HCT116 (cell line): ENCODE measurements at regions not wholly inside any gene's neighbourhood (a gene's known extent, or its start where the extent isn't known, plus 50 kb on each side); places are given as distances from the start of the nearest gene placed in this dataset.

Experiments
- CBX3 ChIP-seq: IDR thresholded peaks from 2 replicates; pipeline ENCODE4 v1.6.1; 2012; ENCODE audit warnings: low read depth
- CEBPB ChIP-seq: IDR thresholded peaks from 2 replicates; pipeline ENCODE4 v1.6.1; 2012; ENCODE audit warnings: low read depth
- CTCF ChIP-seq, 3 experiments: fragments of 200-600 bp in 1 of 3; sonication (generic) in 1 of 3; IDR thresholded peaks in 2 of 3; conservative IDR thresholded peaks in 1 of 3; 2 replicates each; pipeline ENCODE4 v1.5.1; 2012 to 2017; ENCODE audit warnings: low read depth in 2 of 3, low read length in 2 of 3, antibody characterized with exemption in 1 of 3, borderline replicate concordance in 1 of 3, control low read depth in 1 of 3, mild to moderate bottlenecking in 1 of 3, mixed read lengths in 1 of 3, mixed run types in 1 of 3, moderate library complexity in 1 of 3; ENCODE audit not compliant: insufficient read depth in 1 of 3
- ELF1 ChIP-seq: IDR thresholded peaks from 2 replicates; pipeline ENCODE4 v1.6.1; 2012; ENCODE audit warnings: low read depth, borderline replicate concordance
- EZH2phosphoT487 ChIP-seq: fragments of 200-600 bp; IDR thresholded peaks from 2 replicates; pipeline ENCODE4 v1.6.1; 2018; ENCODE audit warnings: antibody characterized with exemption, borderline replicate concordance
- POLR2AphosphoS5 ChIP-seq: IDR thresholded peaks from 2 replicates; pipeline ENCODE4 v1.6.1; 2011; ENCODE audit warnings: mild to moderate bottlenecking, low read depth, low read length, moderate library complexity
- REST ChIP-seq: IDR thresholded peaks from 2 replicates; pipeline ENCODE4 v1.6.1; 2012; ENCODE audit warnings: low read depth
- TCF7L2 ChIP-seq: IDR thresholded peaks from 2 replicates; pipeline ENCODE4 v1.7.0; 2011; ENCODE audit warnings: borderline replicate concordance, inconsistent platforms; ENCODE audit not compliant: insufficient read depth, insufficient read length; ENCODE audit errors: extremely low read depth
- ZNF274 ChIP-seq: fragments of 200-500 bp; sonication (Bioruptor generic); IDR thresholded peaks from 2 replicates; pipeline ENCODE4 v1.6.1; 2014; ENCODE audit warnings: mild to moderate bottlenecking, low read depth, low read length, inconsistent platforms
- TF ChIP-seq, protein P1 (sequence below): IDR thresholded peaks from 2 replicates; pipeline ENCODE4 v1.6.1; 2012
- TF ChIP-seq, protein P2 (sequence below): IDR thresholded peaks from 2 replicates; pipeline ENCODE4 v1.6.1; 2011; ENCODE audit warnings: mild to moderate bottlenecking, low read length, moderate library complexity; ENCODE audit not compliant: insufficient replicate concordance; ENCODE audit errors: extremely low read depth

- TF ChIP-seq TCF7L2 (no peak), CTCF (IDR thresholded peaks at IDR 0.05 in 2 of 3, conservative IDR thresholded peaks at IDR 0.05 in 1 of 3; ENCODE audit: borderline replicate concordance in 1 of 3, insufficient read depth in 1 of 3, low read depth in 2 of 3, low read length in 2 of 3) (no peak), POLR2AphosphoS5 (no peak), CEBPB (no peak), CBX3 (no peak), ZNF274 (no peak), ELF1 (no peak), EZH2phosphoT487 (no peak), REST (no peak)
- TF ChIP-seq, protein P1, sequence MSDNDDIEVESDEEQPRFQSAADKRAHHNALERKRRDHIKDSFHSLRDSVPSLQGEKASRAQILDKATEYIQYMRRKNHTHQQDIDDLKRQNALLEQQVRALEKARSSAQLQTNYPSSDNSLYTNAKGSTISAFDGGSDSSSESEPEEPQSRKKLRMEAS, result no peak
- TF ChIP-seq, protein P2, sequence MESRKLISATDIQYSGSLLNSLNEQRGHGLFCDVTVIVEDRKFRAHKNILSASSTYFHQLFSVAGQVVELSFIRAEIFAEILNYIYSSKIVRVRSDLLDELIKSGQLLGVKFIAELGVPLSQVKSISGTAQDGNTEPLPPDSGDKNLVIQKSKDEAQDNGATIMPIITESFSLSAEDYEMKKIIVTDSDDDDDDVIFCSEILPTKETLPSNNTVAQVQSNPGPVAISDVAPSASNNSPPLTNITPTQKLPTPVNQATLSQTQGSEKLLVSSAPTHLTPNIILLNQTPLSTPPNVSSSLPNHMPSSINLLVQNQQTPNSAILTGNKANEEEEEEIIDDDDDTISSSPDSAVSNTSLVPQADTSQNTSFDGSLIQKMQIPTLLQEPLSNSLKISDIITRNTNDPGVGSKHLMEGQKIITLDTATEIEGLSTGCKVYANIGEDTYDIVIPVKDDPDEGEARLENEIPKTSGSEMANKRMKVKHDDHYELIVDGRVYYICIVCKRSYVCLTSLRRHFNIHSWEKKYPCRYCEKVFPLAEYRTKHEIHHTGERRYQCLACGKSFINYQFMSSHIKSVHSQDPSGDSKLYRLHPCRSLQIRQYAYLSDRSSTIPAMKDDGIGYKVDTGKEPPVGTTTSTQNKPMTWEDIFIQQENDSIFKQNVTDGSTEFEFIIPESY, result no peak
These were observed 711.5 kb upstream of the PITX2 start for GRCh38 chr4:111334361-111334760.
